SU-DHL-6 (cell line): ENCODE measurements at regions not wholly inside any gene's neighbourhood (a gene's known extent, or its start where the extent isn't known, plus 50 kb on each side); places are given as distances from the start of the nearest gene placed in this dataset.

Experiments
- CTCF ChIP-seq: fragments of 200-600 bp; sonication (generic); IDR thresholded peaks from one replicate; pipeline ENCODE4 v1.5.1; 2017; ENCODE audit warnings: antibody characterized with exemption, mild to moderate bottlenecking, low read length, moderate library complexity; ENCODE audit not compliant: insufficient read depth, poor library complexity, severe bottlenecking
- EZH2phosphoT487 ChIP-seq: fragments of 200-600 bp; sonication (generic), shearing (Covaris generic); conservative IDR thresholded peaks from 2 replicates; pipeline ENCODE4 v1.6.1; 2018; ENCODE audit warnings: mild to moderate bottlenecking, antibody characterized with exemption, low read length, moderate library complexity, mixed read lengths

GRCh38 chr4:65046192-65047133, 623.8 kb downstream of the EPHA5 start:
- TF ChIP-seq CTCF = no peak
- TF ChIP-seq EZH2phosphoT487 = no peak
